ENCODE measurements at regions not wholly inside any gene's neighbourhood (a gene's known extent, or its start where the extent isn't known, plus 50 kb on each side); places are given as distances from the start of the nearest gene placed in this dataset.

- TF ChIP-seq, protein P1, sequence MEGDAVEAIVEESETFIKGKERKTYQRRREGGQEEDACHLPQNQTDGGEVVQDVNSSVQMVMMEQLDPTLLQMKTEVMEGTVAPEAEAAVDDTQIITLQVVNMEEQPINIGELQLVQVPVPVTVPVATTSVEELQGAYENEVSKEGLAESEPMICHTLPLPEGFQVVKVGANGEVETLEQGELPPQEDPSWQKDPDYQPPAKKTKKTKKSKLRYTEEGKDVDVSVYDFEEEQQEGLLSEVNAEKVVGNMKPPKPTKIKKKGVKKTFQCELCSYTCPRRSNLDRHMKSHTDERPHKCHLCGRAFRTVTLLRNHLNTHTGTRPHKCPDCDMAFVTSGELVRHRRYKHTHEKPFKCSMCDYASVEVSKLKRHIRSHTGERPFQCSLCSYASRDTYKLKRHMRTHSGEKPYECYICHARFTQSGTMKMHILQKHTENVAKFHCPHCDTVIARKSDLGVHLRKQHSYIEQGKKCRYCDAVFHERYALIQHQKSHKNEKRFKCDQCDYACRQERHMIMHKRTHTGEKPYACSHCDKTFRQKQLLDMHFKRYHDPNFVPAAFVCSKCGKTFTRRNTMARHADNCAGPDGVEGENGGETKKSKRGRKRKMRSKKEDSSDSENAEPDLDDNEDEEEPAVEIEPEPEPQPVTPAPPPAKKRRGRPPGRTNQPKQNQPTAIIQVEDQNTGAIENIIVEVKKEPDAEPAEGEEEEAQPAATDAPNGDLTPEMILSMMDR (IDR thresholded peaks at IDR 0.05), result no peak
Measured at GRCh38 chr2:72027426-72028161, 120.1 kb downstream of the CYP26B1 start.

- TF ChIP-seq, protein P1 (IDR thresholded peaks at IDR 0.05), result no peak
Measured at GRCh38 chr2:72026819-72027425, 120.7 kb downstream of the CYP26B1 start.

- TF ChIP-seq, protein P1 (IDR thresholded peaks at IDR 0.05), result no peak
Measured at GRCh38 chr2:72024451-72025175, 123.0 kb downstream of the CYP26B1 start.

DNA sequence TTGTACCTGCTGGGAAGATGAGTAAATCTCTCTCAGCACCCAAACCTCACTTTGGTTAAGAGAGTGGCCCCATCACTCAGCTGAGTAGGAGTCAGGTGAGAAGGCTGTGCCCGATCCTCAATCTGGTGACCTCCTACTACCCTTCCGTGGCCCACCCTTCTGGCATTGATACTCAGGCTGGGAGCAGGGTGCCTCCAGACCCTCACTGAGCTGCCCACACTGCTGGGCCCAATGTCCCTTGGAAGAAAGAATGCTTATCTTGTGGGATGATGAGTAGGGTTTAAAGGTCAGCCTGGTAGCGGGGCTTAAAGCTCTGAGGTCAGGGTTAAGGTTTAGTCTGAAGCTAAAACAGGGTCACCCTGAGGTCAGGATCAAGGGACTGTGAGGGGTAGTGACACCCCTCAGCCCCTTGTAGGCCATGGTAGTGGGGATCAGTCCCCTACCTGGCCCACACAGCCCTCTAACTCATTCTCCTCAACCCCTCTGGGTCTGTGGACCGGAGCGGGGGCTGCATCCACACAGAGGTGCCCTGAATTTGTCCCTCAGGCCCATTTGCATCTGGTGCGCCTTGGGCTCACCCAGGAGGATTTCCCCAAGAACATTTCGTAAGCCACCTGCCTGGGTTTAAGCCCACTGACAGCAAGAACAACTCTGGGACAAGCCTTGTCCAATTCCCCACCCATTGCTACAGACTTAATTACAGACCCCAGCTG is 123.8 kb downstream of the CYP26B1 start:
- TF ChIP-seq, protein P1 (IDR thresholded peaks at IDR 0.05), result no peak

- TF ChIP-seq, protein P1 (IDR thresholded peaks at IDR 0.05), result no peak
Measured at GRCh38 chr2:72015266-72015665, 132.4 kb downstream of the CYP26B1 start.

DNA sequence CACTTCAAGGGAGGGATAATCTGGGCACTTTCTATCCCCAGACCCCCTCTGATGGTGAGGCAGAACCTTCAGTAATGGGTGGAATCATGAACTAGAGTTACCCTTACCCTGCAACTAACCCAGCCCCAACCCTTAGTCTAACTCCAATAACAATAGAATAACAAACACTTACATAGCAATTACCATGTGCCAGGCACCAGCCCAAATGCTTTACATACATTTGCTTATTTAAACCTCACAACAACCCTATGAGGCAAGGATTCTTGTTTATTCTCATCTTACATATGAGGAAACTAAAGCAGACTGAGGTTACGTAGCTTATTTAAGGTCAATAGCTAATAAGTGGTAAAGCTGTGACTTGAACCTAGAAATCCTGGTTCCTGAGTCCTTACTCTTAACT is 132.8 kb downstream of the CYP26B1 start:
- TF ChIP-seq, protein P1 (IDR thresholded peaks at IDR 0.05), result no peak

DNA sequence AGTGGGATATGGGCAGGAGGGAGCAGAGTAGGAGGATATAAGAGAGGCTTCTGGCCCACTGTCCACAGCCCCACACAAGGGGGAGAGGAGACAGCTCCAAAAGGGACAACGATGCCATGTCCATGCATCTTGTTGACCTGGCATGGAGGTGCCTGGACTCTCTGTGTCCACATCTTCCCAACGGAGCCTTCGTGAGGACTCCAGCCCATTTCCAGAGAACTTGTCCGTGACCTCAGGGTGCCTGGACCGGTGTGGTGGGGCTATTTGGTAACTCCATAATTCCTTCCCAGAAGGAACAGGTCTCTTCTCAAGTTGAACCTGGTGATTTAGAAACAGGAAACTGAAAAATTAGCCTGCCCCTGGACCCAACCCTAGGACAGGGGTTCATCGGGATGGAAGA is 133.9 kb downstream of the CYP26B1 start:
- TF ChIP-seq, protein P1 (IDR thresholded peaks at IDR 0.05), result no peak
